HG03103 (cell line): ENCODE measurements at regions not wholly inside any gene's neighbourhood (a gene's known extent, or its start where the extent isn't known, plus 50 kb on each side); places are given as distances from the start of the nearest gene placed in this dataset.

Experiments used
- ATAC-seq: cut with Tn5 transposase; IDR thresholded peaks from one replicate; pipeline ENCODE4 v1.9.1; 2021; ENCODE audit warnings: low read depth; ENCODE audit not compliant: unreplicated experiment

DNA sequence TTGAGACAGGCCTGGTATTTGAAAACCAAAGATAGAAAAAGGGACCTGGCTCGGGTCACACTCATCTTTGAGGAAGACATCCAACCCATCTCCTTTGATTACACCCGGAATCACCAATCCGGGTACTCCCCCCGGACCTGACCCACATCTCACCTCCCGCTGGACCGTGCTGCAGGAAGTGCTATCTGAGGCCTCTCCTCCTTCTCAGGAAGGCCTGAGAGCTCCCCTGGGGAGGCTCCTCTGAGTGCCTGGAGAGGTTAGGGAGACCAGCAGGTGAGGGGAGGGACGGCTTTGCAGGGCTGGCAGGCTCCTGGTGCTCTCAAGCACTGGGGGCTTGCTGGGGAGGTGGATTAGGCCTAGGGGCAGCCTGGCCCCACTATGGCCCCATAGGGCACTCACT lies 170.9 kb downstream of the ACKR3 start:
- ATAC-seq, result no peak

GRCh38 chr2:236743039-236743920 lies 173.7 kb downstream of the ACKR3 start:
- no peak for ATAC-seq

GRCh38 chr2:236743921-236744280 lies 174.3 kb downstream of the ACKR3 start:
- ATAC-seq, result no peak

DNA sequence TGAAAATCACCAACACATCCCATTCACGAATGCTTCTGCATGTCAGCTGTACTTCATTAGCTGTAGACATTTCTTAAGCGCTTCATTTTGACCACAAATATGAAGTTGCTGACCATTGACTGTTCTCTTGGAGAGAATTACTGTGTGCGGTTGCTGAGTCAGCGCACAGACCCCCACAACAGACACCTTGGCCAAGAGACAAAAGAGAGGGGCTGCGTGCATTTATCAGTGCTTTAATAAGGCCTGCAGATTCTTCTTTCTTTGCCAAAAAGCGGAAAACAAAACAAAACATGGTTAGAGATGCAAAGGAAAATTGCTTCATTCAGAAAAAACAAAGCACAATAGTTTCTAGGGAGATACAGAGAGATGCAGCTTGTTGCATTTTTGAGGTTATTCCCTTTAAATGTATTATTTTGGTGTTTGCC lies 174.7 kb downstream of the ACKR3 start:
- ATAC-seq, result no peak

- no peak for ATAC-seq
Observed at GRCh38 chr2:236744716-236745115, 175.1 kb downstream of the ACKR3 start.

GRCh38 chr2:236745420-236746210 lies 176.0 kb downstream of the ACKR3 start:
- ATAC-seq, result no peak

DNA sequence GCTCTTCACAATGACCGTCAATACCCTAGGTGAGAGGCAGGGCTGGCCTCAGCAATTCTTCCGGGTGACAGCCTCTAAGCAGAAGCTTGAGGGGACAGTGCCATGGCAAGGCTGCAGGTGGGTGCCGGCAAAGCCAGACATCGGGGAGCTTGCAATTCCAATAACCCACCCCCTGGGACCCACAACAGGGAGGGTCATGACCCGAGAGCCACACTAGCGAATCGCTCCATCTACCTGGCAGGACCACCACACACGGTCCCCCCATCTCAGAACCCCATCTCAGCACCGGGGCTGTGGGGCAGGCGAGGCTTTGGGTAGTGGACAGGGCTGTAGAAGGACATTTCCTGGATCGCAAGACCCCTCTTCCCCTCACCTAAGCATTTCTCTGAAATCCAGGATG lies 177.2 kb downstream of the ACKR3 start:
- no peak for ATAC-seq

GRCh38 chr2:236747426-236747825 lies 177.8 kb downstream of the ACKR3 start:
- ATAC-seq, result no peak

- ATAC-seq, result no peak
Observed at GRCh38 chr2:236747925-236748324, 178.3 kb downstream of the ACKR3 start.

DNA sequence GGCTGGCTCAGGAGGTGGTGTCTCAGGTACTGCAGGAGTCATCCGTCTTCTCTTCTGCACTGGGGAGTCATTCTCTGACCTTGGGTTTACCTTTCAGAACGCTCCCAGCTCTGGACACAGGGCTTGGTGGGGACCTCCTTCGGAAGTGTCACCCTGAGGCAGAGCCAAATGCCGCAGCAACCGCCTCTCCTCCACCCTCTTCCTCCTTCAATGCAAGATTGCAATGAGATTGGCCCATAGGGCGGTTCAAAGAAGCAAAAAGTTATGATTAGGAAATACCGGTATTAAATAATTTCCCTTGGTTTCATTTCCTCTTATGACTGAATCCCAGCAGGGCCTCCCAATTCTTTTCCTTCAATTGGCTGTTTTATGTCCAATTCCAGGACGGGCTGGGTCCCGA lies 178.8 kb downstream of the ACKR3 start:
- ATAC-seq, result no peak

- ATAC-seq, result no peak
Observed at GRCh38 chr2:236748801-236749200, 179.2 kb downstream of the ACKR3 start.

GRCh38 chr2:236749346-236749745 lies 179.7 kb downstream of the ACKR3 start:
- ATAC-seq, result no peak

DNA sequence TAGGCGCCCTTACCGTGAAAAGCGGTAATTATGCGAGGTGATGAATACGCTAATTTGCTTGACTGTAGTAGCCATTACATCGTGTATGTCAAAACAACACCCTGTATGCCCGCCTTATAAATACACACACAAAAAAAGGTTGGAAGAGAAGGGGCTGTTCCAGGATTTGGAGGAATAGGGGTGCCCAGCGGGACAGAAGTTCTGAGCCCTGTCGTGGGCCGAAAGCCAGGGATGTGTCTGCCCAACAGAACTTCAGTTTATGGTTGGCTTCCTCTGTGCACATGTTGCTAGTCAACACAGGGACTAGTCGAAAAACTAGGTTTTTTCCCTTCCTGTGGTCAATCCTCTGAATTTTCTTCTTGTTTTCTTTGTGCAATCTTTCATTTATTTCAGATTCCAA lies 182.5 kb downstream of the ACKR3 start:
- ATAC-seq, result no peak

DNA sequence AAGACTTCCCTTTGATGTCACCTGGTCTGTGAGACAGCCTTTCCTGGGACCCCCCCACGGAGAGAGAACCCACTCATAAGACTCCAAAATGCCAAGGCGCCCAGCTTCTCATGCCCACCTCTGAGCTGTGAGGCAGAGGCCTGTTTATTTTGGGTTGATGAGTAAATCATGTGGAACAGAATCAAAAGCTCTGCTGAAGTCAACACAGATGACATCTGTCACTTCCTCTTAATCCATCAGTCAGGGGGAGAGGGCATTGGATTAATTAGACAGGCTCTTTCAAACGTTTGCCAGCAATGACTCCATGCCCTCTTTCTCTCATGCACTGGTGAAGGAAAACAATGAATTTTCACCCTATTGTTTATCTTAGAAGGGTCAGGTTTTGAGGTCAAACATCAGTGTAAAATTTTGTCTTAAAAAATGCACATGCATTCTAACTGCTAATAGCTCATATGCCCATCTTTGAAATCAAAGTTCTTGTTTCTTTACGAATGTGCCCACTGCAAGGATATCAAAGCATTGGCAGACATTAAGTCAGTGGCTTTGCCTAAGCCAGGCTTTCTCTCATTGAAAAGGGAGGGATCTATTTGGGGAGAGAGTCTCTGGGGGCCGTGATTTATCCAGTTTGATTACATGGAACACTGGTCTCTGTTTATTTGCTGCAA lies 184.1 kb downstream of the ACKR3 start:
- ATAC-seq, result no peak

- no peak for ATAC-seq
Observed at GRCh38 chr2:236754271-236754944, 184.8 kb downstream of the ACKR3 start.

- no peak for ATAC-seq
Observed at GRCh38 chr2:236755278-236755840, 185.7 kb downstream of the ACKR3 start.

GRCh38 chr2:236758406-236758805 lies 188.8 kb downstream of the ACKR3 start:
- no peak for ATAC-seq

- ATAC-seq, result no peak
Observed at GRCh38 chr2:236760246-236760645, 190.6 kb downstream of the ACKR3 start.

DNA sequence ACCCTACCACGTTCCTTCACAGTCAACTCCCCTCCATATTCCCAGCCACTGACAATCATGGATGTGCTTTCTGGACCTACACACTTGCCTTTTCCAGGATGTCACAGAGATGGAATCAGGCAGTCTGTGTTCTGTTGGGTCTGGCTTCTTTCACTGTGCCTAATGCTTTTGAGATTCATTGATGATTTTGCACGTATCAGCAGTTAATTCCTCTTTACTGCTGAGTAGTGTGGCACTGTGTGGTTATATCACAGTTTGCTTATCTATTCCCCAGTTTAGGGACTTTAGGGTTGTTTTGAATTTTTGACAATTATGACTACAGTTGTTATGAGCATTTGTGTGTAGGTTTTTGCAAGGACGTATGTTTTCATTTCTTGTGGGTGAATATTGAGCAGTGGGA lies 191.7 kb downstream of the ACKR3 start:
- ATAC-seq, result no peak

GRCh38 chr2:236762628-236763027 lies 193.0 kb downstream of the ACKR3 start:
- ATAC-seq, result no peak
